ENCODE measurements at regions not wholly inside any gene's neighbourhood (a gene's known extent, or its start where the extent isn't known, plus 50 kb on each side); places are given as distances from the start of the nearest gene placed in this dataset.

DNA sequence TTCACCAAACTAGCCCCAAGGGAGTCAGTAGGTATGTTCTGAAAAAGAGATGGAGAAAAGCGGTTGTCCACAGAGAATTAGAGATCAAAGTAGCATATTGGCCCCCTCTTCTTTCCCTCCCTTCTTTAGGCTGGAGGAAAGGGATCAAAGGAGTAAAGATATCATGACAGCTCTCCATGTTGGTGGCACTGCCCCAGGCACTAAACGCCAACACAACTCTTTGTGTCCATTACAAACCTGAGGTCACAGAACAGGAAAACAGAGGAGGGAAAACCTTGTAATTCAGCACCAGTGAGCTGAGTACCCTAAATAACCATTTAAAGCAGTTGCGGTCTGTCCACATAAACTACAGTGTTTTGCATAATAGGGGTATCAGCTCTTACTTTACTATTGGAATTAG lies 113.0 kb upstream of the TFAP2D start:
- Mint-ChIP-seq H3K9me3 (no peaks in the 10 kb centered on the region), H3K4me3 (no peak overlapping the region), H3K4me1 (no peaks in the 10 kb centered on the region), H3K27ac (no peak overlapping the region), H3K36me3 (no peaks in the 10 kb centered on the region), H3K27me3 (ENCODE audit: low read depth in 3 of 3) (peaks cover 0 to 3% (median 0%) of the 10 kb centered on the region in 3 donors)
- H3K4me1 ChIP-seq (ENCODE audit: control insufficient read depth in 1 of 2, insufficient read depth in 2 of 2, low read length in 2 of 2), result no peaks in the 10 kb centered on the region
- no peaks in the 10 kb centered on the region for H3K79me2 ChIP-seq (ENCODE audit: insufficient read depth, low read length)
- H4K20me1 ChIP-seq (ENCODE audit: insufficient read depth, low read length), result no peaks in the 10 kb centered on the region
- no peak overlapping the region for H2AFZ ChIP-seq (ENCODE audit: insufficient read depth, low read depth, low read length, poor library complexity, severe bottlenecking)
- DNase-seq, result no peak
- intact Hi-C loops (cut with micrococcal nuclease), result no loop called here
- no peaks in the 10 kb centered on the region for H3K36me3 ChIP-seq (replicated peaks in 1 of 2; ENCODE audit: control insufficient read depth in 1 of 2, insufficient read depth in 2 of 2, low read length in 2 of 2)
- H3K4me2 ChIP-seq (replicated peaks; ENCODE audit: extremely low read depth, low read length, poor library complexity, severe bottlenecking), result no peak overlapping the region
- H3K27ac ChIP-seq (ENCODE audit: low read depth in 1 of 2, low read length in 2 of 2), result no peak overlapping the region
- TF ChIP-seq CTCF (IDR thresholded peaks at IDR 0.05), result no peak
- H3K9me3 ChIP-seq (replicated peaks in 1 of 2; ENCODE audit: control insufficient read depth in 1 of 2, insufficient read depth in 1 of 2, low read length in 2 of 2), result no peaks in the 10 kb centered on the region
- H3K9ac ChIP-seq (ENCODE audit: insufficient read depth, low read length, poor library complexity, severe bottlenecking), result no peak overlapping the region
- no peak overlapping the region for H3K4me3 ChIP-seq (replicated peaks in 1 of 3; ENCODE audit: low read depth in 2 of 3, low read length in 3 of 3)
- H3K27me3 ChIP-seq (ENCODE audit: control insufficient read depth in 2 of 2, insufficient read depth in 2 of 2, low read length in 2 of 2), result no peaks in the 10 kb centered on the region
- WGBS (ENCODE audit: insufficient coverage), result no CpG with 5 or more reads among the region's 3 CpGs

GRCh38 chr6:50602292-50602691 lies 111.0 kb upstream of the TFAP2D start:
- H3K9me3 Mint-ChIP-seq, result no peaks in the 10 kb centered on the region
- no peaks in the 10 kb centered on the region for H3K27me3 ChIP-seq (ENCODE audit: control insufficient read depth in 2 of 2, insufficient read depth in 2 of 2, low read length in 2 of 2)

More at GRCh38 chr6:50602292-50602691, 111.0 kb upstream of the TFAP2D start:
- no peaks in the 10 kb centered on the region for H3K36me3 ChIP-seq (replicated peaks in 1 of 2; ENCODE audit: control insufficient read depth in 1 of 2, insufficient read depth in 2 of 2, low read length in 2 of 2)
- Mint-ChIP-seq H3K36me3 (no peaks in the 10 kb centered on the region), H3K4me3 (no peak overlapping the region), H3K4me1 (no peaks in the 10 kb centered on the region), H3K27ac (no peak overlapping the region), H3K27me3 (ENCODE audit: low read depth in 3 of 3) (peaks cover 0 to 3% (median 0%) of the 10 kb centered on the region in 3 donors)
- no peaks in the 10 kb centered on the region for H3K9me3 ChIP-seq (replicated peaks in 1 of 2; ENCODE audit: control insufficient read depth in 1 of 2, insufficient read depth in 1 of 2, low read length in 2 of 2)
- peak; percentile 86 for TF ChIP-seq CTCF (IDR thresholded peaks at IDR 0.05)
- no peak overlapping the region for H3K9ac ChIP-seq (ENCODE audit: insufficient read depth, low read length, poor library complexity, severe bottlenecking)
- DNase-seq, result no peak
- H3K4me1 ChIP-seq (ENCODE audit: control insufficient read depth in 1 of 2, insufficient read depth in 2 of 2, low read length in 2 of 2), result no peaks in the 10 kb centered on the region
- no peak overlapping the region for H3K27ac ChIP-seq (ENCODE audit: low read depth in 1 of 2, low read length in 2 of 2)
- no peak overlapping the region for H3K4me2 ChIP-seq (replicated peaks; ENCODE audit: extremely low read depth, low read length, poor library complexity, severe bottlenecking)
- H2AFZ ChIP-seq (ENCODE audit: insufficient read depth, low read depth, low read length, poor library complexity, severe bottlenecking), result no peak overlapping the region
- no peaks in the 10 kb centered on the region for H3K79me2 ChIP-seq (ENCODE audit: insufficient read depth, low read length)
- no peaks in the 10 kb centered on the region for H4K20me1 ChIP-seq (ENCODE audit: insufficient read depth, low read length)
- intact Hi-C loops (cut with micrococcal nuclease), result no loop called here
- no peak overlapping the region for H3K4me3 ChIP-seq (replicated peaks in 1 of 3; ENCODE audit: low read depth in 2 of 3, low read length in 3 of 3)
- no CpG with 5 or more reads among the region's 2 CpGs for WGBS (ENCODE audit: insufficient coverage)
